ENCODE measurements at regions not wholly inside any gene's neighbourhood (a gene's known extent, or its start where the extent isn't known, plus 50 kb on each side); places are given as distances from the start of the nearest gene placed in this dataset.
"Not testable (repeated sequence)": the region's sequence is repeated elsewhere in the genome, so short reads cannot be mapped to it uniquely, and the experiment has no call there.

- no peak for TF ChIP-seq CTCF (IDR thresholded peaks at IDR 0.05; ENCODE audit: extremely low read depth, insufficient read depth, missing control alignments)
- DNase-seq (ENCODE audit: low spot score): no peak
- in situ Hi-C loops (cut with MboI; ENCODE audit: low pct_unique_long_range_greater_than_20kb, low sequenced_read_pairs, unreplicated experiment): no loop called here
Measured at GRCh38 chr20:47905628-47906347, 120.5 kb upstream of the SULF2 start.

GRCh38 chr20:47903009-47903408 lies 117.7 kb upstream of the SULF2 start:
- in situ Hi-C loops (cut with MboI; ENCODE audit: low pct_unique_long_range_greater_than_20kb, low sequenced_read_pairs, unreplicated experiment); DNase-seq (ENCODE audit: low spot score): not testable (repeated sequence)

DNA sequence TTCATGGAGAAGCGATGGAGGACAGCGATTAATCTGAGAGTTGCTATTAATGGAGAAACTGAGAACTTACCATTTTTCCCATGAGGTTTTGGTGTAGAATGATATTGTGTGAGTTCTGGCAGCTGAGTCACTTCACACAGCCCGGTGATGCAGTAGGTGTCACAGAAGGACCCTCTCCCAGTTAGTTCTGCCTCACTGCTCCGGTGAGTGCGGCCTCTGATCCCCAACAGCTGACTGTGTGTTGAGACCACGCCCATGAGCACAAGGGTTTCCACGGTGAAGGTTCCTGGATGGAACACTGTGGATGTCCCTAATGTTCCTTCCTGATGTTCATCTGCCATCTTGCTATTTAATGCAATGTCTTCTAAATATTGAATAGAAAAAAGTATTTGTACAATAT lies 114.0 kb upstream of the SULF2 start:
- in situ Hi-C loops (cut with MboI; ENCODE audit: low pct_unique_long_range_greater_than_20kb, low sequenced_read_pairs, unreplicated experiment); DNase-seq (ENCODE audit: low spot score): not testable (repeated sequence)

DNA sequence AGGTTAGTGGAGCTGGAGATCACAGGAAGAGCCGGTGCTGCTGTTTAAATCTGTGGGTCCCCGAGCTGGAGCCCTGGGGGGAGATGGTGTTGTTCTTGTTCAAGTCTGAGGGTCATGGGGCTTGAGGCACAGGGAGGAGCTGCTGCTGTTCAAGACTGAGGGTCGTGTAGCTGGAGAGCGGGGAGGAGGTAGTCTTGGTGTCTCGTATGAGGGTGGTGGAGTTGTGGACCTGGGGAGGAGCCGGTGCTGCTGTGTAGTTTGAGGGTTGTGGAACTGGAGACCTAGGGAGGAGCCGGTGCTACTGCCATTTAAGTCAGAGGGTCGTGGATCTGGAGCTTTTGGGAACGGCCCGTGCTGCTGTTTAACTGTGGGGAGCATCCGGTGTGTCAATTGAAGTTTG lies 112.2 kb upstream of the SULF2 start:
- no peak for DNase-seq (ENCODE audit: low spot score)
- no peak for TF ChIP-seq CTCF (IDR thresholded peaks at IDR 0.05; ENCODE audit: extremely low read depth, insufficient read depth, missing control alignments)
- in situ Hi-C loops (cut with MboI; ENCODE audit: low pct_unique_long_range_greater_than_20kb, low sequenced_read_pairs, unreplicated experiment): no loop called here

- not testable (repeated sequence) for DNase-seq (ENCODE audit: low spot score)
- in situ Hi-C loops (cut with MboI; ENCODE audit: low pct_unique_long_range_greater_than_20kb, low sequenced_read_pairs, unreplicated experiment): loop anchor here (5.0 kb wide), 1 partner anchor 625 kb away; no protein-coding TSS in a partner anchor
Measured at GRCh38 chr20:47892681-47893080, 107.4 kb upstream of the SULF2 start.

- not testable (repeated sequence) for DNase-seq (ENCODE audit: low spot score)
- in situ Hi-C loops (cut with MboI; ENCODE audit: low pct_unique_long_range_greater_than_20kb, low sequenced_read_pairs, unreplicated experiment): loop anchor here (5.0 kb wide), 1 partner anchor 627 kb away; no protein-coding TSS in a partner anchor
Measured at GRCh38 chr20:47890708-47891107, 105.4 kb upstream of the SULF2 start.

GRCh38 chr20:47889751-47890150 lies 104.5 kb upstream of the SULF2 start:
- not testable (repeated sequence) for DNase-seq (ENCODE audit: low spot score)
- in situ Hi-C loops (cut with MboI; ENCODE audit: low pct_unique_long_range_greater_than_20kb, low sequenced_read_pairs, unreplicated experiment): loop anchor here (5.0 kb wide), 1 partner anchor 628 kb away; no protein-coding TSS in a partner anchor

- DNase-seq (ENCODE audit: low spot score): no peak
- in situ Hi-C loops (cut with MboI; ENCODE audit: low pct_unique_long_range_greater_than_20kb, low sequenced_read_pairs, unreplicated experiment): no loop called here
- TF ChIP-seq CTCF (IDR thresholded peaks at IDR 0.05; ENCODE audit: extremely low read depth, insufficient read depth, missing control alignments): no peak
Measured at GRCh38 chr20:47888351-47888750, 103.1 kb upstream of the SULF2 start.

- no peak for DNase-seq (ENCODE audit: low spot score)
- no peak for TF ChIP-seq CTCF (IDR thresholded peaks at IDR 0.05; ENCODE audit: extremely low read depth, insufficient read depth, missing control alignments)
- in situ Hi-C loops (cut with MboI; ENCODE audit: low pct_unique_long_range_greater_than_20kb, low sequenced_read_pairs, unreplicated experiment): no loop called here
Measured at GRCh38 chr20:47887477-47888080, 102.3 kb upstream of the SULF2 start.
